ENCODE measurements at regions not wholly inside any gene's neighbourhood (a gene's known extent, or its start where the extent isn't known, plus 50 kb on each side); places are given as distances from the start of the nearest gene placed in this dataset.
"Not testable (repeated sequence)": the region's sequence is repeated elsewhere in the genome, so short reads cannot be mapped to it uniquely, and the experiment has no call there.

DNA sequence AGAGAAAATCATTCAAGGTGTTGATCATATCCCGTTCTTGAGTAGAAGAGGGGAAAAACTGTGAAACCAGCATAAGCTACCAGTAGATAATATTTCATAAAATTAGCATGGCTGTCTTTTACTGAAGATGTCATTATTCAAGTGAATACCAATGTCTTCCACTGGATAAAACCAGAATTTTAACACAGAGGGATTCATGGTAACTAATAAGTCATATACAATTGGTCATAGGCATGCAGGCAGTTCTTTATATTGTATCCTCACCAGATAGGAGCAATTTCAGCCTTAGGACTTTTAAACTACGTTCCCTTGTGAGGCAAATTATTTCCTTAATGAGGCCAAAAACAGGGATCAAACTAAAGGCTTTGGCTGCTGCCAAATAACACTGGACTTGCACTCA lies 202.3 kb upstream of the PITRM1 start:
- no peak overlapping the region for H3K4me3 ChIP-seq (replicated peaks; ENCODE audit: low read depth, low read length)
- DNase-seq (ENCODE audit: low read depth), result no peak
- TF ChIP-seq, protein P1, sequence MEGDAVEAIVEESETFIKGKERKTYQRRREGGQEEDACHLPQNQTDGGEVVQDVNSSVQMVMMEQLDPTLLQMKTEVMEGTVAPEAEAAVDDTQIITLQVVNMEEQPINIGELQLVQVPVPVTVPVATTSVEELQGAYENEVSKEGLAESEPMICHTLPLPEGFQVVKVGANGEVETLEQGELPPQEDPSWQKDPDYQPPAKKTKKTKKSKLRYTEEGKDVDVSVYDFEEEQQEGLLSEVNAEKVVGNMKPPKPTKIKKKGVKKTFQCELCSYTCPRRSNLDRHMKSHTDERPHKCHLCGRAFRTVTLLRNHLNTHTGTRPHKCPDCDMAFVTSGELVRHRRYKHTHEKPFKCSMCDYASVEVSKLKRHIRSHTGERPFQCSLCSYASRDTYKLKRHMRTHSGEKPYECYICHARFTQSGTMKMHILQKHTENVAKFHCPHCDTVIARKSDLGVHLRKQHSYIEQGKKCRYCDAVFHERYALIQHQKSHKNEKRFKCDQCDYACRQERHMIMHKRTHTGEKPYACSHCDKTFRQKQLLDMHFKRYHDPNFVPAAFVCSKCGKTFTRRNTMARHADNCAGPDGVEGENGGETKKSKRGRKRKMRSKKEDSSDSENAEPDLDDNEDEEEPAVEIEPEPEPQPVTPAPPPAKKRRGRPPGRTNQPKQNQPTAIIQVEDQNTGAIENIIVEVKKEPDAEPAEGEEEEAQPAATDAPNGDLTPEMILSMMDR (IDR thresholded peaks at IDR 0.05; ENCODE audit: low read length, missing control alignments), result no peak

DNA sequence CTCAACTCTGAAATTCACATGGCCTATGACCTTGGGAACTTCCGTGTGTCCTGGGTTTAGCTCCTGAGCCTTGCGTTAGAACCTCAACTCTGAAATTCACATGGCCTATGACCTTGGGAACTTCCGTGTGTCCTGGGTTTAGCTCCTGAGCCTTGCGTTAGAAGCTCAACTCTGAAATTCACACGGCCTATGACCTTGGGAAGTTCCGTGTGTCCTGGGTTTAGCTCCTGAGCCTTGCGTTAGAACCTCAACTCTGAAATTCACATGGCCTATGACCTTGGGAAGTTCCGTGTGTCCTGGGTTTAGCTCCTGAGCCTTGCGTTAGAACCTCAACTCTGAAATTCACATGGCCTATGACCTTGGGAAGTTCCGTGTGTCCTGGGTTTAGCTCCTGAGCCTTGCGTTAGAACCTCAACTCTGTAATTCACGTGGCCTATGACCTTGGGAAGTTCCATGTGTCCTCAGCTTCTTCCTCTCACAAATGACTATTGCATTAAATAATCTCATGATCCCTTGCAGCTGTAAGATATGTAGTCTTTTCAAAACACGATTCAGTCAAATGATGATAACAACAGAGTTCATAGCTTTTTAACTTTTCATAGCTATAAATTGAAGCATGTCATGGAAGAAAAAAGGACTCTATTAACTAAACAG lies 200.9 kb upstream of the PITRM1 start:
- H3K4me3 ChIP-seq (replicated peaks; ENCODE audit: low read depth, low read length); DNase-seq (ENCODE audit: low read depth): not testable (repeated sequence)

DNA sequence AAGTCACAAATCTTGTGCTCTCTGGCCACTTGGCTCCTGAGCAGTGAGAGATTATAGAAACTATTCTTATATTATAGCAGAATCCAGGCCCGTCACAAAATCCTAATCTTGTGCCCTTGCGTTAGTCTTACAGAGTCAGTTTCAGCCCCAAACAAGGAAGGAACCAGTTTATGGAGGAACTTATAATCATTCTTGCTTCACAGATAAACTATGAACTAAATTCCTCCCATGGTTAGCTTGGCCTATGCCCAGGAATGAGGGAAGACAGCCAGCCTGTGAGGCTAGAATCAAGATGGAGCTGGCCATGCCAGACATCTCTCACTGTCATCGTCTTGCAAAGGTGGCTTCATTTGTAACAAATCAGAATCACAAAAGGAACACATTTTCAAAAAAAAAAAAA lies 199.7 kb upstream of the PITRM1 start:
- TF ChIP-seq, protein P1 (IDR thresholded peaks at IDR 0.05; ENCODE audit: low read length, missing control alignments), result no peak
- DNase-seq (ENCODE audit: low read depth), result peak; percentile 43
- H3K4me3 ChIP-seq (replicated peaks; ENCODE audit: low read depth, low read length), result no peak overlapping the region

DNA sequence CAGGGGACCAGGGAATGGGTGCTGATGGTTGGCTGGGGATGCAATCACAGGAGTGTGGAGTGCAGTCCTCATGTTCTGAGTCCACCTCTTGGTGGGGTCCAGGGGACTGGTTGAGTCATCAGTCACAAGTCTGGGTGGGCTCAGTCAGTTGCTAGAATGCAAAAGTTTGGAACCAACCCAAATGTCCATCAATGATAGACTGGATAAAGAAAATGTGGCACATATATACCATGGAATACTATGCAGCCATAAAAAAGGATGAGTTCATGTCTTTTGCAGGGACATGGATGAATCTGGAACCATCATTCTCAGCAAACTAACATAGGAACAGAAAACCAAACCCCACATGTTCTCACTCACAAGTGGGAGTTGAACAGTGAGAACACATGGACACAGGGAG lies 199.0 kb upstream of the PITRM1 start:
- not testable (repeated sequence) for DNase-seq (ENCODE audit: low read depth); H3K4me3 ChIP-seq (replicated peaks; ENCODE audit: low read depth, low read length)

DNA sequence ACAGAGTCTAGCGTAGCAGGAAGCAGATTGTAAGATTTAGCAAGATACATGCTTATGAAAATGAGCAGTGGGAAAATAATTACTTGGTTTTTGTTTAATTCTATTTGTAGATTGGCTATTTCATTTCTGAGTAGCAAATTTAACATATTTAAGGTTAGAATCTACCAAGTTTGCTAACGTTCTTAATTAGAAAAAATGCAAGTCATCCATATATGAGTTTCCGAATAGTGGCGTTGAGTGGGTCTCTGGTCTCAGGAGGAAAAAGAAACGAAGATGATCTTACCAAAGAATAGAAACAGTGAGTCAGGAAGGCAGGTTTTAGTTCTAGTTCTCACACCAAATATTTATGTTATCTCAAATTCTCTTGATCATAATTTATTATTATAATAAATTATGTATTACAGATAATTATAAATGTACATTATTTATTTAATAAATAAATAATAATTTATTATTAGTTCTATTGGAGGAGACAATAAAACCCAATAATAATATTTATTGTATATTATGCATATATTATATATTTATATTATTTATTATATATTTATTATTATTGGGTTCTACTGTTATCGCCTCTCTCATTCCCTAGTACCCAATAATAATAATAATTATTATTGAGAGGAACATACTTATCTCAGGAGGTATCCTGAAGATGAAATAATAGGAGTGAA lies 194.3 kb upstream of the PITRM1 start:
- TF ChIP-seq, protein P1 (IDR thresholded peaks at IDR 0.05; ENCODE audit: low read length, missing control alignments), result no peak
- DNase-seq (ENCODE audit: low read depth), result no peak
- H3K4me3 ChIP-seq (replicated peaks; ENCODE audit: low read depth, low read length), result no peak overlapping the region

DNA sequence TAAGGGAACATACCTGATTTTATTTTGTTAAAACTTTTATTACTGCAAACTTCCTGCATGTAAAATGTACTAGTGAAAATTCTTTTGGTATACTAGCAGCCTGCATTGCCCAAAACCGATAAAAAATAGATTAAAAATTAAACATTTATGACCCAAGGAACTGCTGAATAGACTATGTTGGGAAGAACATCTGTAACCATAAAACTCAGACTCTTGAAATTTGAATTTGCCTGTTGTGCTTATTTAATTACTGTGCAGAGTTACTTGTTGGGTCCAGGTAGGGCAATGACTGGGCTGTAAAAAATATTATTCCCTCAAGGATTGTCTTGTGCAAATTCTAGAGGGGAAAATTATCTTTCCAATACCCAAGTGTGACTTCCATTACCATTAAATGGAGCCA lies 193.5 kb upstream of the PITRM1 start:
- no peak overlapping the region for H3K4me3 ChIP-seq (replicated peaks; ENCODE audit: low read depth, low read length)
- DNase-seq (ENCODE audit: low read depth), result no peak
- TF ChIP-seq, protein P1 (IDR thresholded peaks at IDR 0.05; ENCODE audit: low read length, missing control alignments), result no peak

DNA sequence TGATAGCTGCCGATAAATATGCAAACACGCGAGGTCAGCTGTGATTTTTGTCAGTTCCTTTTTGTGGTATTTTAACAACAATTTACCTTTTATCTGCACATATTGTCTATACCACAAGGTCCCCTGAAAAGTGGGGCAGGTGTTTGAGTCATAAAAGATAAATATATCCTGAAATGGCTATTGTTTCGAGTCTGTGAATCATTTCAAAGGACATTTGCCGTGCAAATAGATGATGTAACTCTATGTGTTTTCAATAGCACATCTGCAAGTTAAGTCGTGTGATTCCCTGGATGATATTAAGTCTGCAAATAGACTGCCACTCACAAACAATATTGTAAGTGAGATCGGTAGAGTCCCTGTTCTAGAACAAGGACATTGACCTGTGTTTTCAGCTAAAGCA lies 193.0 kb upstream of the PITRM1 start:
- H3K4me3 ChIP-seq (replicated peaks; ENCODE audit: low read depth, low read length), result no peak overlapping the region
- TF ChIP-seq, protein P1 (IDR thresholded peaks at IDR 0.05; ENCODE audit: low read length, missing control alignments), result no peak
- DNase-seq (ENCODE audit: low read depth), result no peak
